Osteoblast (primary cell): ENCODE measurements at regions not wholly inside any gene's neighbourhood (a gene's known extent, or its start where the extent isn't known, plus 50 kb on each side); places are given as distances from the start of the nearest gene placed in this dataset.

Experiments
- DNase-seq: peaks from one replicate; pipeline ENCODE4 v3.0.0; 2011; ENCODE audit warnings: low spot score, mixed read lengths; ENCODE audit not compliant: insufficient read length; ENCODE audit errors: missing footprints
- H2AFZ ChIP-seq: 2 replicates; pipeline ENCODE4 v1.6.0; 2011; ENCODE audit warnings: mild to moderate bottlenecking, low read length
- H3K27ac ChIP-seq: 2 replicates; pipeline ENCODE4 v1.5.1; 2011; ENCODE audit warnings: mild to moderate bottlenecking, low read depth, low read length, moderate library complexity
- H3K27me3 ChIP-seq: 2 replicates; pipeline ENCODE4 v1.6.0; 2012; ENCODE audit warnings: mild to moderate bottlenecking, control low read depth, inconsistent platforms, low read length, moderate library complexity; ENCODE audit not compliant: insufficient read depth
- H3K36me3 ChIP-seq: 2 replicates; pipeline ENCODE4 v1.5.1; 2011; ENCODE audit warnings: mild to moderate bottlenecking, low read length, control low read depth, moderate library complexity; ENCODE audit not compliant: insufficient read depth
- H3K4me1 ChIP-seq: 2 replicates; pipeline ENCODE4 v1.5.1; 2011; ENCODE audit warnings: mild to moderate bottlenecking, low read length, control low read depth, moderate library complexity; ENCODE audit not compliant: insufficient read depth
- H3K4me2 ChIP-seq: 2 replicates; pipeline ENCODE4 v1.6.0; 2011; ENCODE audit warnings: mild to moderate bottlenecking, low read length; ENCODE audit not compliant: insufficient read depth
- H3K4me3 ChIP-seq: fragments of 200-600 bp; sonication (generic); 3 replicates; pipeline ENCODE4 v1.5.1; 2012; ENCODE audit warnings: mild to moderate bottlenecking, low read length, inconsistent platforms; ENCODE audit not compliant: insufficient read depth
- H3K79me2 ChIP-seq: 2 replicates; pipeline ENCODE4 v1.6.0; 2012; ENCODE audit warnings: mild to moderate bottlenecking, low read length, control low read depth, inconsistent platforms; ENCODE audit not compliant: insufficient read depth
- H3K9me3 ChIP-seq: 2 replicates; pipeline ENCODE4 v1.5.1; 2011; ENCODE audit warnings: low read depth, low read length, control low read depth
- H4K20me1 ChIP-seq: 2 replicates; pipeline ENCODE4 v1.6.0; 2012; ENCODE audit warnings: mild to moderate bottlenecking, low read length, control low read depth; ENCODE audit not compliant: insufficient read depth
- CTCF ChIP-seq: IDR thresholded peaks from 2 replicates; pipeline ENCODE4 v1.5.1; 2011; ENCODE audit warnings: mild to moderate bottlenecking, low read depth, low read length, moderate library complexity; ENCODE audit errors: extremely low read depth

- Histone ChIP-seq H4K20me1 (no peaks in the 10 kb centered on the region), H3K4me3 (no peak overlapping the region), H3K4me2 (no peak overlapping the region), H3K27me3 (no peaks in the 10 kb centered on the region), H3K9me3 (no peaks in the 10 kb centered on the region), H3K79me2 (no peaks in the 10 kb centered on the region), H2AFZ (no peak overlapping the region), H3K27ac (no peak overlapping the region), H3K4me1 (no peaks in the 10 kb centered on the region), H3K36me3 (no peaks in the 10 kb centered on the region)
- no peak for DNase-seq
- no peak for TF ChIP-seq CTCF
Measured at GRCh38 chr7:11957956-11958355, 126.0 kb upstream of the THSD7A start.

GRCh38 chr7:11959121-11959520, 127.1 kb upstream of the THSD7A start:
- TF ChIP-seq CTCF: no peak
- Histone ChIP-seq H3K27ac (no peak overlapping the region), H3K9me3 (no peaks in the 10 kb centered on the region), H3K79me2 (no peaks in the 10 kb centered on the region), H3K4me3 (no peak overlapping the region), H3K27me3 (no peaks in the 10 kb centered on the region), H2AFZ (no peak overlapping the region), H3K4me1 (no peaks in the 10 kb centered on the region), H3K4me2 (no peak overlapping the region), H3K36me3 (no peaks in the 10 kb centered on the region), H4K20me1 (no peaks in the 10 kb centered on the region)
- no peak for DNase-seq

- no peaks in the 10 kb centered on the region for H3K27me3 ChIP-seq
- no peak overlapping the region for H2AFZ ChIP-seq
- no peaks in the 10 kb centered on the region for H3K36me3 ChIP-seq
- DNase-seq: no peak
- TF ChIP-seq CTCF: no peak
- no peaks in the 10 kb centered on the region for H4K20me1 ChIP-seq
- H3K79me2 ChIP-seq: no peaks in the 10 kb centered on the region
- no peak overlapping the region for H3K4me3 ChIP-seq
- H3K27ac ChIP-seq: no peak overlapping the region
- H3K4me1 ChIP-seq: no peaks in the 10 kb centered on the region
- no peak overlapping the region for H3K4me2 ChIP-seq
- no peaks in the 10 kb centered on the region for H3K9me3 ChIP-seq
Measured at GRCh38 chr7:11960621-11961020, 128.6 kb upstream of the THSD7A start.

GRCh38 chr7:11969643-11970042, 137.6 kb upstream of the THSD7A start:
- no peak for TF ChIP-seq CTCF
- Histone ChIP-seq H3K9me3 (no peaks in the 10 kb centered on the region), H3K79me2 (no peaks in the 10 kb centered on the region), H3K27me3 (no peaks in the 10 kb centered on the region), H3K4me2 (no peak overlapping the region), H3K4me3 (no peak overlapping the region), H3K27ac (no peak overlapping the region), H3K4me1 (no peaks in the 10 kb centered on the region), H3K36me3 (no peaks in the 10 kb centered on the region), H4K20me1 (no peaks in the 10 kb centered on the region), H2AFZ (no peak overlapping the region)
- no peak for DNase-seq
